ENCODE measurements at regions not wholly inside any gene's neighbourhood (a gene's known extent, or its start where the extent isn't known, plus 50 kb on each side); places are given as distances from the start of the nearest gene placed in this dataset.

DNA sequence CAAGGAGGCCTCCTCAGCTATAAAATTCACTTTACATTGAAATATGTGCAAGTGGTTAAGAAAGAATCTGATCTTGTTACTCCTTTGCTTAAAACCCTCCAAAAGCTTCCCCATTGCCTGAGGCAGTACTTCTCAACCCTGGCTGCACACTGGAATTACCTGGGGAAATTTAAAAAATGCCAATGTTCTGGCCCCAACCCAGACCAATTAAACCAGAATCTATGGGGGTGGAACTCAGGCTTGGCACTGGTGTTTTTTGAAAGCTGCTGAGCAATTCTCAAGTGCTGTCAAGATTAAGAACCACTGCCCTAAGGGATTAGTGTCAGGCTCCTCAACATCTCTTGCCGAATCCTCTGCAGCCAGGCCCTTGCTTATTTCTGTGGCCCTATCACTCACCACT is 269.6 kb downstream of the ELAVL2 start:
- H3K9ac ChIP-seq (ENCODE audit: low read length): no peak overlapping the region
- H2AFZ ChIP-seq (ENCODE audit: low read depth, low read length): no peak overlapping the region
- TF ChIP-seq, protein P1, sequence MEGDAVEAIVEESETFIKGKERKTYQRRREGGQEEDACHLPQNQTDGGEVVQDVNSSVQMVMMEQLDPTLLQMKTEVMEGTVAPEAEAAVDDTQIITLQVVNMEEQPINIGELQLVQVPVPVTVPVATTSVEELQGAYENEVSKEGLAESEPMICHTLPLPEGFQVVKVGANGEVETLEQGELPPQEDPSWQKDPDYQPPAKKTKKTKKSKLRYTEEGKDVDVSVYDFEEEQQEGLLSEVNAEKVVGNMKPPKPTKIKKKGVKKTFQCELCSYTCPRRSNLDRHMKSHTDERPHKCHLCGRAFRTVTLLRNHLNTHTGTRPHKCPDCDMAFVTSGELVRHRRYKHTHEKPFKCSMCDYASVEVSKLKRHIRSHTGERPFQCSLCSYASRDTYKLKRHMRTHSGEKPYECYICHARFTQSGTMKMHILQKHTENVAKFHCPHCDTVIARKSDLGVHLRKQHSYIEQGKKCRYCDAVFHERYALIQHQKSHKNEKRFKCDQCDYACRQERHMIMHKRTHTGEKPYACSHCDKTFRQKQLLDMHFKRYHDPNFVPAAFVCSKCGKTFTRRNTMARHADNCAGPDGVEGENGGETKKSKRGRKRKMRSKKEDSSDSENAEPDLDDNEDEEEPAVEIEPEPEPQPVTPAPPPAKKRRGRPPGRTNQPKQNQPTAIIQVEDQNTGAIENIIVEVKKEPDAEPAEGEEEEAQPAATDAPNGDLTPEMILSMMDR (IDR thresholded peaks at IDR 0.05; ENCODE audit: poor library complexity, severe bottlenecking): no peak
- TF ChIP-seq, protein P2, sequence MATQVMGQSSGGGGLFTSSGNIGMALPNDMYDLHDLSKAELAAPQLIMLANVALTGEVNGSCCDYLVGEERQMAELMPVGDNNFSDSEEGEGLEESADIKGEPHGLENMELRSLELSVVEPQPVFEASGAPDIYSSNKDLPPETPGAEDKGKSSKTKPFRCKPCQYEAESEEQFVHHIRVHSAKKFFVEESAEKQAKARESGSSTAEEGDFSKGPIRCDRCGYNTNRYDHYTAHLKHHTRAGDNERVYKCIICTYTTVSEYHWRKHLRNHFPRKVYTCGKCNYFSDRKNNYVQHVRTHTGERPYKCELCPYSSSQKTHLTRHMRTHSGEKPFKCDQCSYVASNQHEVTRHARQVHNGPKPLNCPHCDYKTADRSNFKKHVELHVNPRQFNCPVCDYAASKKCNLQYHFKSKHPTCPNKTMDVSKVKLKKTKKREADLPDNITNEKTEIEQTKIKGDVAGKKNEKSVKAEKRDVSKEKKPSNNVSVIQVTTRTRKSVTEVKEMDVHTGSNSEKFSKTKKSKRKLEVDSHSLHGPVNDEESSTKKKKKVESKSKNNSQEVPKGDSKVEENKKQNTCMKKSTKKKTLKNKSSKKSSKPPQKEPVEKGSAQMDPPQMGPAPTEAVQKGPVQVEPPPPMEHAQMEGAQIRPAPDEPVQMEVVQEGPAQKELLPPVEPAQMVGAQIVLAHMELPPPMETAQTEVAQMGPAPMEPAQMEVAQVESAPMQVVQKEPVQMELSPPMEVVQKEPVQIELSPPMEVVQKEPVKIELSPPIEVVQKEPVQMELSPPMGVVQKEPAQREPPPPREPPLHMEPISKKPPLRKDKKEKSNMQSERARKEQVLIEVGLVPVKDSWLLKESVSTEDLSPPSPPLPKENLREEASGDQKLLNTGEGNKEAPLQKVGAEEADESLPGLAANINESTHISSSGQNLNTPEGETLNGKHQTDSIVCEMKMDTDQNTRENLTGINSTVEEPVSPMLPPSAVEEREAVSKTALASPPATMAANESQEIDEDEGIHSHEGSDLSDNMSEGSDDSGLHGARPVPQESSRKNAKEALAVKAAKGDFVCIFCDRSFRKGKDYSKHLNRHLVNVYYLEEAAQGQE (IDR thresholded peaks at IDR 0.05; ENCODE audit: borderline replicate concordance): no peak
- TF ChIP-seq RAD21 (conservative IDR thresholded peaks at IDR 0.05) (no peak), SMC3 (conservative IDR thresholded peaks at IDR 0.05; ENCODE audit: poor library complexity) (no peak), TAF1 (IDR thresholded peaks at IDR 0.05; ENCODE audit: low read depth) (no peak), EP300 (conservative IDR thresholded peaks at IDR 0.05; ENCODE audit: poor library complexity, severe bottlenecking) (no peak), MXI1 (conservative IDR thresholded peaks at IDR 0.05; ENCODE audit: poor library complexity, severe bottlenecking) (no peak), EZH2 (IDR thresholded peaks at IDR 0.05; ENCODE audit: borderline replicate concordance, insufficient read depth, low read length, poor library complexity, severe bottlenecking) (no peak), POLR2AphosphoS5 (IDR thresholded peaks at IDR 0.05) (no peak)
- no peaks in the 10 kb centered on the region for H3K79me2 ChIP-seq (replicated peaks; ENCODE audit: insufficient read depth, low read length)
- H3K36me3 ChIP-seq (ENCODE audit: insufficient read depth, low read length): no peaks in the 10 kb centered on the region
- H3K4me2 ChIP-seq (ENCODE audit: low read length): no peak overlapping the region
- H3K27ac ChIP-seq (ENCODE audit: low read length): peak overlapping the region; percentile 39
- H3K9me3 ChIP-seq (ENCODE audit: low read length): no peaks in the 10 kb centered on the region
- H3K4me3 ChIP-seq (ENCODE audit: low read length): no peak overlapping the region
- H3K9me2 ChIP-seq (ENCODE audit: insufficient read depth, low read length): no peaks in the 10 kb centered on the region
- H3K27me3 ChIP-seq (ENCODE audit: insufficient read depth, low read depth, low read length): no peaks in the 10 kb centered on the region
- no peaks in the 10 kb centered on the region for H3F3A ChIP-seq (ENCODE audit: insufficient read depth, low read length, poor library complexity, severe bottlenecking)
- no peaks in the 10 kb centered on the region for H4K20me1 ChIP-seq (ENCODE audit: insufficient read depth)

DNA sequence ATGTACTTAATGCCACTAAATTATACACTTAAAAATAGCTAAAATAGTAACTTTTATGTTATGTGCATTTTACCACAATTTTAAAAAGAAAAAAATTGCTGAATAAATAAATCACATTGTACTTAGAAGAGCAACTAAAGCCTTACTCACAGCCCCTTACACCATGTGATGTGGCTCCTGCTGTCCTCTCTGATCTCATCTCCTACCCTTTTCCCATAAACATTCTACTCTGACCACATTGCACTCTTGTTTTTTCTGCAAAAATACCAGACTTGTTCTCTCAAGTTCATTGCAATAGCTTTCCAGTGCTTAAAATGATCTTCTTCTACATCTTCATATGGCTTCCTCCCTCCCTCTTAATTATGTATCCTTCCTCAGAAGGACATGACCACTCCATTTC is 268.4 kb downstream of the ELAVL2 start:
- Histone ChIP-seq H3F3A (ENCODE audit: insufficient read depth, low read length, poor library complexity, severe bottlenecking) (no peaks in the 10 kb centered on the region), H3K79me2 (replicated peaks; ENCODE audit: insufficient read depth, low read length) (no peaks in the 10 kb centered on the region), H3K27ac (ENCODE audit: low read length) (no peak overlapping the region), H3K9me2 (ENCODE audit: insufficient read depth, low read length) (no peaks in the 10 kb centered on the region), H3K4me3 (ENCODE audit: low read length) (no peak overlapping the region), H3K27me3 (ENCODE audit: insufficient read depth, low read depth, low read length) (no peaks in the 10 kb centered on the region), H3K9ac (ENCODE audit: low read length) (no peak overlapping the region), H3K4me2 (ENCODE audit: low read length) (no peak overlapping the region), H2AFZ (ENCODE audit: low read depth, low read length) (no peak overlapping the region), H3K9me3 (ENCODE audit: low read length) (no peaks in the 10 kb centered on the region), H4K20me1 (ENCODE audit: insufficient read depth) (no peaks in the 10 kb centered on the region), H3K36me3 (ENCODE audit: insufficient read depth, low read length) (no peaks in the 10 kb centered on the region)
- TF ChIP-seq POLR2AphosphoS5 (IDR thresholded peaks at IDR 0.05) (no peak), SMC3 (conservative IDR thresholded peaks at IDR 0.05; ENCODE audit: poor library complexity) (no peak), EP300 (conservative IDR thresholded peaks at IDR 0.05; ENCODE audit: poor library complexity, severe bottlenecking) (no peak), TAF1 (IDR thresholded peaks at IDR 0.05; ENCODE audit: low read depth) (no peak), MXI1 (conservative IDR thresholded peaks at IDR 0.05; ENCODE audit: poor library complexity, severe bottlenecking) (no peak)
- TF ChIP-seq, protein P1 (IDR thresholded peaks at IDR 0.05; ENCODE audit: poor library complexity, severe bottlenecking): no peak
- TF ChIP-seq, protein P2 (IDR thresholded peaks at IDR 0.05; ENCODE audit: borderline replicate concordance): no peak
